Fibroblast of lung (primary cell): ENCODE measurements at regions not wholly inside any gene's neighbourhood (a gene's known extent, or its start where the extent isn't known, plus 50 kb on each side); places are given as distances from the start of the nearest gene placed in this dataset.

ENCODE experiments used
- DNase-seq, 2 donors: peaks; one replicate each; pipeline versions ENCODE4 v3.0.0 to v3.0.0-alpha.2; 2010; ENCODE audit warnings: low read depth in 2 of 2
- H2AFZ ChIP-seq: 2 replicates; pipeline ENCODE4 v1.5.1; 2012; ENCODE audit warnings: low read length, control low read depth, inconsistent platforms
- H3K27ac ChIP-seq: 2 replicates; pipeline ENCODE4 v1.5.1; 2011; ENCODE audit warnings: low read length, control low read depth; ENCODE audit not compliant: insufficient read depth
- H3K27me3 ChIP-seq: 2 replicates; pipeline ENCODE4 v1.5.1; 2011; ENCODE audit warnings: mild to moderate bottlenecking, low read length; ENCODE audit not compliant: control insufficient read depth, insufficient read depth
- H3K36me3 ChIP-seq: 2 replicates; pipeline ENCODE4 v1.5.1; 2011; ENCODE audit warnings: low read length; ENCODE audit not compliant: control insufficient read depth, insufficient read depth
- H3K4me1 ChIP-seq: 2 replicates; pipeline ENCODE4 v1.5.1; 2011; ENCODE audit warnings: low read length; ENCODE audit not compliant: control insufficient read depth, insufficient read depth; ENCODE audit errors: extremely low read depth
- H3K4me2 ChIP-seq: 2 replicates; pipeline ENCODE4 v1.5.1; 2011; ENCODE audit warnings: low read length, control low read depth; ENCODE audit not compliant: insufficient read depth; ENCODE audit errors: extremely low read depth
- H3K4me3 ChIP-seq, 4 experiments: fragments of 200-600 bp in 1 of 4; sonication (generic) in 1 of 4; replicated peaks in 1 of 4; 2 replicates each; pipeline ENCODE4 v1.5.1; 2011 to 2016; ENCODE audit warnings: low read length in 4 of 4, low read depth in 3 of 4, mild to moderate bottlenecking in 3 of 4, control low read depth in 2 of 4, inconsistent platforms in 1 of 4, mixed read lengths in 1 of 4; ENCODE audit not compliant: insufficient read depth in 1 of 4; ENCODE audit errors: control extremely low read depth in 1 of 4
- H3K79me2 ChIP-seq: 2 replicates; pipeline ENCODE4 v1.5.1; 2012; ENCODE audit warnings: mild to moderate bottlenecking, low read length, inconsistent platforms; ENCODE audit not compliant: control insufficient read depth, insufficient read depth
- H3K9ac ChIP-seq: 2 replicates; pipeline ENCODE4 v1.5.1; 2011; ENCODE audit warnings: mild to moderate bottlenecking, low read length, control low read depth; ENCODE audit not compliant: insufficient read depth
- H3K9me3 ChIP-seq: 2 replicates; pipeline ENCODE4 v1.5.1; 2012; ENCODE audit warnings: low read depth, low read length; ENCODE audit not compliant: control insufficient read depth, insufficient read depth
- H4K20me1 ChIP-seq: 2 replicates; pipeline ENCODE4 v1.5.1; 2011; ENCODE audit warnings: low read length; ENCODE audit not compliant: control insufficient read depth, insufficient read depth; ENCODE audit errors: extremely low read depth
- CTCF ChIP-seq, 2 donors: IDR thresholded peaks in 1 of 2; conservative IDR thresholded peaks in 1 of 2; 1 replicate in 1 of 2; 2 replicates in 1 of 2; pipeline ENCODE4 v1.5.1; 2011 to 2012; ENCODE audit warnings: low read length in 2 of 2, control low read depth in 1 of 2, inconsistent platforms in 1 of 2, low read depth in 1 of 2, mild to moderate bottlenecking in 1 of 2
- EZH2 ChIP-seq: IDR thresholded peaks from 2 replicates; pipeline ENCODE4 v1.5.1; 2012; ENCODE audit warnings: low read length, control low read depth, mild to moderate bottlenecking; ENCODE audit errors: missing control alignments

GRCh38 chr18:22826726-22827125 is 106.4 kb upstream of the RBBP8 start:
- TF ChIP-seq CTCF (conservative IDR thresholded peaks at IDR 0.05 in 1 of 2, IDR thresholded peaks at IDR 0.05 in 1 of 2; ENCODE audit: low read depth in 1 of 2, low read length in 2 of 2): no peak
- no peak for TF ChIP-seq EZH2
- no peak overlapping the region for H2AFZ ChIP-seq
- no peaks in the 10 kb centered on the region for H4K20me1 ChIP-seq
- no peaks in the 10 kb centered on the region for H3K9me3 ChIP-seq
- H3K4me1 ChIP-seq: peaks cover 2% of the 10 kb centered on the region
- DNase-seq: peak in 1 of 2 donors; percentile 88
- no peak overlapping the region for H3K27ac ChIP-seq
- no peak overlapping the region for H3K4me2 ChIP-seq
- no peak overlapping the region for H3K9ac ChIP-seq
- no peak overlapping the region for H3K4me3 ChIP-seq
- H3K36me3 ChIP-seq: no peaks in the 10 kb centered on the region
- H3K79me2 ChIP-seq: no peaks in the 10 kb centered on the region
- no peaks in the 10 kb centered on the region for H3K27me3 ChIP-seq

GRCh38 chr18:22827216-22827615 is 105.9 kb upstream of the RBBP8 start:
- no peaks in the 10 kb centered on the region for H4K20me1 ChIP-seq
- H3K9me3 ChIP-seq: no peaks in the 10 kb centered on the region
- peaks cover 2% of the 10 kb centered on the region for H3K4me1 ChIP-seq
- H3K4me2 ChIP-seq: no peak overlapping the region
- H3K79me2 ChIP-seq: no peaks in the 10 kb centered on the region
- no peak overlapping the region for H3K4me3 ChIP-seq
- no peak overlapping the region for H2AFZ ChIP-seq
- H3K36me3 ChIP-seq: no peaks in the 10 kb centered on the region
- DNase-seq: peak; percentile 50 to 83
- H3K27ac ChIP-seq: no peak overlapping the region
- TF ChIP-seq EZH2 (no peak), CTCF (conservative IDR thresholded peaks at IDR 0.05 in 1 of 2, IDR thresholded peaks at IDR 0.05 in 1 of 2; ENCODE audit: low read depth in 1 of 2, low read length in 2 of 2) (no peak)
- H3K27me3 ChIP-seq: no peaks in the 10 kb centered on the region
- H3K9ac ChIP-seq: no peak overlapping the region

GRCh38 chr18:22827741-22828140 is 105.4 kb upstream of the RBBP8 start:
- Histone ChIP-seq H3K9me3 (no peaks in the 10 kb centered on the region), H3K27me3 (no peaks in the 10 kb centered on the region), H3K27ac (no peak overlapping the region), H3K9ac (no peak overlapping the region), H3K4me3 (no peak overlapping the region), H3K36me3 (no peaks in the 10 kb centered on the region), H4K20me1 (no peaks in the 10 kb centered on the region), H3K4me1 (peaks cover 2% of the 10 kb centered on the region), H3K4me2 (no peak overlapping the region), H2AFZ (no peak overlapping the region), H3K79me2 (no peaks in the 10 kb centered on the region)
- no peak for TF ChIP-seq EZH2
- no peak for TF ChIP-seq CTCF (conservative IDR thresholded peaks at IDR 0.05 in 1 of 2, IDR thresholded peaks at IDR 0.05 in 1 of 2; ENCODE audit: low read depth in 1 of 2, low read length in 2 of 2)
- DNase-seq: no peak
